Left lung (tissue), 4 donors: ENCODE measurements at regions not wholly inside any gene's neighbourhood (a gene's known extent, or its start where the extent isn't known, plus 50 kb on each side); places are given as distances from the start of the nearest gene placed in this dataset.

Experiments
- ATAC-seq: fragments of 200-7000 bp; cut with Tn5 transposase; one replicate; pipeline ENCODE4 v1.9.1; 2020; ENCODE audit warnings: moderate library complexity
- DNase-seq, 4 donors: peaks; one replicate each; pipeline ENCODE4 v3.0.0-alpha.2; 2013 to 2020
- H3K27ac ChIP-seq, 2 donors: fragments of 200-600 bp; sonication (generic) in 1 of 2; one replicate each; pipeline versions ENCODE4 v1.5.0 to v1.8.0; 2020 to 2021
- H3K27me3 ChIP-seq, 2 donors: fragments of 200-600 bp; sonication (generic) in 1 of 2; one replicate each; pipeline versions ENCODE4 v1.5.0 to v1.8.0; 2020 to 2021
- H3K36me3 ChIP-seq, 2 donors: fragments of 200-600 bp; sonication (generic) in 1 of 2; one replicate each; pipeline versions ENCODE4 v1.5.0 to v1.8.0; 2020 to 2021
- H3K4me1 ChIP-seq, 2 donors: fragments of 200-600 bp; one replicate each; pipeline ENCODE4 v1.8.0; 2021
- H3K4me3 ChIP-seq, 2 donors: fragments of 200-600 bp; sonication (generic) in 1 of 2; one replicate each; pipeline versions ENCODE4 v1.5.0 to v1.8.0; 2020 to 2021; ENCODE audit warnings: mild to moderate bottlenecking in 1 of 2
- H3K9me3 ChIP-seq, 2 donors: fragments of 200-600 bp; sonication (generic) in 1 of 2; one replicate each; pipeline versions ENCODE4 v1.5.0 to v1.8.0; 2020 to 2021
- intact Hi-C, 2 donors: fragments of 100-400 bp; cut with DNase I; formaldehyde crosslinking; loops; one replicate each; pipeline versions ENCODE4 v1.11.2 to v1.14.2; 2022
- TF ChIP-seq, protein P1 (sequence below), 2 donors: fragments of 200-600 bp; sonication (generic) in 1 of 2; IDR thresholded peaks; one replicate each; pipeline versions ENCODE4 v1.5.0 to v1.8.0; 2021; ENCODE audit warnings: antibody characterized with exemption in 2 of 2
- donor health status: DM: no; HTN: yes; CAD: no.
- donor health status: DM: no; HTN: no; CAD: no.

DNA sequence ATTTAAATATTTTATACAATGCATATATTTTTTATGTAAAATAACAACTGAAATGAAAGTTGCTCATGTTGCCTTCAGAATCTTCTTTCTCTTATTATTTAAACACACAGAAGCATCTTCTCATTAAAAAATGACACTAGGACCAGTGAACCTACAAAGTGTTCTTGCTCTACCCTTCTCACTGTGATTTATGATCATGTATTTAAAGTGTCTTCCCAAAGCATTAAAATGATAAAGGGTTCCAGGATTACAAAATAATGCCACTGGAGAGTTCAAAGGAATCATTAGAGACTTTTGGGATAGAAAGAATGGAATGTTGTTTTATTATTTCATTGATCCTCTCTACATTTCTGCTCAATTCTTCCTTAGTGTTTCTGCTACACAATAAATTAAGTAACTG, 643.6 kb upstream of the SLITRK1 start:
- intact Hi-C loops, result no loop called here
- ATAC-seq (no peak), DNase-seq (no peak)
- no peaks in the 10 kb centered on the region for H3K27me3 ChIP-seq
- no peaks in the 10 kb centered on the region for H3K9me3 ChIP-seq
- TF ChIP-seq, protein P1, sequence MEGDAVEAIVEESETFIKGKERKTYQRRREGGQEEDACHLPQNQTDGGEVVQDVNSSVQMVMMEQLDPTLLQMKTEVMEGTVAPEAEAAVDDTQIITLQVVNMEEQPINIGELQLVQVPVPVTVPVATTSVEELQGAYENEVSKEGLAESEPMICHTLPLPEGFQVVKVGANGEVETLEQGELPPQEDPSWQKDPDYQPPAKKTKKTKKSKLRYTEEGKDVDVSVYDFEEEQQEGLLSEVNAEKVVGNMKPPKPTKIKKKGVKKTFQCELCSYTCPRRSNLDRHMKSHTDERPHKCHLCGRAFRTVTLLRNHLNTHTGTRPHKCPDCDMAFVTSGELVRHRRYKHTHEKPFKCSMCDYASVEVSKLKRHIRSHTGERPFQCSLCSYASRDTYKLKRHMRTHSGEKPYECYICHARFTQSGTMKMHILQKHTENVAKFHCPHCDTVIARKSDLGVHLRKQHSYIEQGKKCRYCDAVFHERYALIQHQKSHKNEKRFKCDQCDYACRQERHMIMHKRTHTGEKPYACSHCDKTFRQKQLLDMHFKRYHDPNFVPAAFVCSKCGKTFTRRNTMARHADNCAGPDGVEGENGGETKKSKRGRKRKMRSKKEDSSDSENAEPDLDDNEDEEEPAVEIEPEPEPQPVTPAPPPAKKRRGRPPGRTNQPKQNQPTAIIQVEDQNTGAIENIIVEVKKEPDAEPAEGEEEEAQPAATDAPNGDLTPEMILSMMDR (IDR thresholded peaks at IDR 0.05), result no peak
- H3K36me3 ChIP-seq, result no peaks in the 10 kb centered on the region
- H3K4me1 ChIP-seq, result no peaks in the 10 kb centered on the region
- no peak overlapping the region for H3K4me3 ChIP-seq
- H3K27ac ChIP-seq, result no peak overlapping the region

DNA sequence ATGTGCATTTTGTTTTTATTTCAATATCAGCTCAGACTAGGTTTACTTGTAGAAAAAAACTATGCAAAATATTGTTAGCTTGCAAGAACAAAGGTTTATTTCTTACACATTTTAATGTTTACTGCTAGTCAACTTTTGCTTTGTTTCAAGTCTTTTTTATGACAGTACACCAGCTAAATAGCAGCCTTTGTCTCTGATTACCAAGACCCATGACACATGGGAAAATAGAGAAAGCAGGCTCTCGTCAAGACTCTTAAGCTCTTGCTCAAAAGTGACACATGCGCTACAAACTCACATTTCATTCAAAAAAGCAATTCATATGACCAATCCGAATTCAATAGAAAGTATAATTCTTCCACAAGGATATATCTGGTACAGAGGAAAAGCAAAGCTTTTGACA, 642.3 kb upstream of the SLITRK1 start:
- ATAC-seq (no peak), DNase-seq (no peak)
- H3K4me3 ChIP-seq, result no peak overlapping the region
- no peak overlapping the region for H3K27ac ChIP-seq
- H3K4me1 ChIP-seq, result no peaks in the 10 kb centered on the region
- TF ChIP-seq, protein P1 (IDR thresholded peaks at IDR 0.05), result no peak
- H3K36me3 ChIP-seq, result no peaks in the 10 kb centered on the region
- intact Hi-C loops, result no loop called here
- H3K27me3 ChIP-seq, result no peaks in the 10 kb centered on the region
- no peaks in the 10 kb centered on the region for H3K9me3 ChIP-seq

- TF ChIP-seq, protein P1 (IDR thresholded peaks at IDR 0.05), result no peak
- Histone ChIP-seq H3K4me3 (no peak overlapping the region), H3K4me1 (no peaks in the 10 kb centered on the region), H3K27me3 (no peaks in the 10 kb centered on the region), H3K36me3 (no peaks in the 10 kb centered on the region), H3K27ac (no peak overlapping the region), H3K9me3 (peaks cover 0 to 11% of the 10 kb centered on the region in 2 donors)
- DNase-seq (no peak), ATAC-seq (no peak)
- intact Hi-C loops, result no loop called here
Measured at GRCh38 chr13:84500016-84500415, 617.7 kb upstream of the SLITRK1 start.

DNA sequence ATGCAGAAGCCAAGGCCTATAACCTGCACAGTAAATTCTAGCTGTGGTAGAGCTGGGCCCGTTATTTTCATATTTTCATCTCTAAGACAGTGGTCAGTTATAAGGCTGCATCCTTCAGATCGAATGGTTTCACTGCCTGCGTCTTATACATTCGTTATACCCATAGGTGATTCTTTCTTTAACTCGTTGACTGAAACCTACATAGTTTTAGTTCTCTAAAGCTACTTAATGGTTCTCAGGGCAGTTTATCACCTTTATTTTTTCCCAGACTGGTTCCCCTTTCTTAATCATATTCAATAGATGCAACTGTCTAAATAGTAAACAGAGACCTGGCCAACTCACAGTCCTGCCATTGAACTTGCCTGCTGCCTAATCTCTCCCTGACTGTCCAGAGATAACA, 615.3 kb upstream of the SLITRK1 start:
- H3K4me3 ChIP-seq, result no peak overlapping the region
- DNase-seq, result no peak
- ATAC-seq, result no peak
- H3K36me3 ChIP-seq, result no peaks in the 10 kb centered on the region
- intact Hi-C loops, result no loop called here
- H3K27me3 ChIP-seq, result no peaks in the 10 kb centered on the region
- H3K9me3 ChIP-seq, result peaks cover 0 to 9% of the 10 kb centered on the region in 2 donors
- H3K27ac ChIP-seq, result no peak overlapping the region
- H3K4me1 ChIP-seq, result no peaks in the 10 kb centered on the region
- TF ChIP-seq, protein P1 (IDR thresholded peaks at IDR 0.05), result no peak

GRCh38 chr13:84491952-84492351, 609.7 kb upstream of the SLITRK1 start:
- peaks cover 0 to 3% of the 10 kb centered on the region in 2 donors for H3K9me3 ChIP-seq
- ATAC-seq (no peak), DNase-seq (peak in 1 of 4 donors; percentile 20)
- no peaks in the 10 kb centered on the region for H3K36me3 ChIP-seq
- H3K4me3 ChIP-seq, result no peak overlapping the region
- no peaks in the 10 kb centered on the region for H3K4me1 ChIP-seq
- TF ChIP-seq, protein P1 (IDR thresholded peaks at IDR 0.05), result no peak
- intact Hi-C loops, result no loop called here
- H3K27me3 ChIP-seq, result no peaks in the 10 kb centered on the region
- H3K27ac ChIP-seq, result no peak overlapping the region
